K562 (cell line): ENCODE measurements at regions not wholly inside any gene's neighbourhood (a gene's known extent, or its start where the extent isn't known, plus 50 kb on each side); places are given as distances from the start of the nearest gene placed in this dataset.

ENCODE experiments used
- CAMTA2 ChIP-seq: fragments of 250-450 bp; sonication (Bioruptor Pico); conservative IDR thresholded peaks from 2 replicates; pipeline ENCODE4 v1.5.1; 2022
- E2F5 ChIP-seq: sonication (generic); formaldehyde crosslinking; IDR thresholded peaks from 2 replicates; pipeline ENCODE4 v1.8.0; 2022; ENCODE audit warnings: mild to moderate bottlenecking, missing genetic modification reagents
- FUS ChIP-seq: fragments of 200-400 bp; formaldehyde crosslinking; optimal IDR thresholded peaks from 2 replicates; pipeline ENCODE3; 2017; ENCODE audit warnings: low read depth, low read length
- GTF2A2 ChIP-seq: IDR thresholded peaks from 2 replicates; pipeline ENCODE4 v1.6.1; 2016; ENCODE audit warnings: mild to moderate bottlenecking, missing genetic modification characterization, missing compliant biosample characterization
- HDAC1 ChIP-seq, 2 experiments: fragments of 450-650 bp; IDR thresholded peaks; 2 replicates each; pipeline ENCODE4 v1.6.1; 2016 to 2017; ENCODE audit warnings: inconsistent platforms in 1 of 2, mild to moderate bottlenecking in 1 of 2, moderate library complexity in 1 of 2
- HNRNPK ChIP-seq: fragments of 200-400 bp; formaldehyde crosslinking; IDR thresholded peaks from one replicate; pipeline ENCODE4 v1.6.1; 2018; ENCODE audit warnings: mild to moderate bottlenecking, low read depth, low read length; ENCODE audit not compliant: poor library complexity, severe bottlenecking
- MCM3 ChIP-seq: fragments of 450-650 bp; IDR thresholded peaks from 2 replicates; pipeline ENCODE4 v1.6.1; 2016
- MGA ChIP-seq: fragments of 450-650 bp; IDR thresholded peaks from 2 replicates; pipeline ENCODE4 v1.6.1; 2016; ENCODE audit warnings: mild to moderate bottlenecking, moderate library complexity
- NELFE ChIP-seq: IDR thresholded peaks from 2 replicates; pipeline ENCODE4 v1.6.1; 2011; ENCODE audit warnings: mild to moderate bottlenecking; ENCODE audit not compliant: insufficient read depth, insufficient read length
- NKRF ChIP-seq: fragments of 450-650 bp; IDR thresholded peaks from 2 replicates; pipeline ENCODE4 v1.6.1; 2016; ENCODE audit warnings: borderline replicate concordance
- RHOXF2B ChIP-seq: fragments of 250-450 bp; sonication (Bioruptor Pico); conservative IDR thresholded peaks from 2 replicates; pipeline ENCODE4 v1.5.1; 2021
- SMARCA5 ChIP-seq: fragments of 450-650 bp; IDR thresholded peaks from 2 replicates; pipeline ENCODE4 v1.6.1; 2016
- STAT5B ChIP-seq: fragments of 250-450 bp; sonication (Bioruptor Pico); IDR thresholded peaks from 2 replicates; pipeline ENCODE4 v1.8.0; 2021; ENCODE audit warnings: mild to moderate bottlenecking, inconsistent platforms
- ZNF174 ChIP-seq: fragments of 250-450 bp; sonication (Bioruptor Pico); IDR thresholded peaks from 2 replicates; pipeline ENCODE4 v1.4.0; 2020; ENCODE audit warnings: mild to moderate bottlenecking

- no peak for TF ChIP-seq MGA
- no peak for TF ChIP-seq HNRNPK
- TF ChIP-seq RHOXF2B (CRISPR knock-in tag), result no peak
- no peak for TF ChIP-seq CAMTA2 (CRISPR knock-in tag)
- TF ChIP-seq STAT5B (CRISPR knock-in tag), result no peak
- TF ChIP-seq MCM3, result no peak
- TF ChIP-seq GTF2A2 (tag), result no peak
- TF ChIP-seq ZNF174 (CRISPR knock-in tag), result no peak
- no peak for TF ChIP-seq NELFE
- TF ChIP-seq HDAC1 (IDR thresholded peaks at IDR 0.05), result peak in 1 of 2 experiments; percentile 91; a peak in 2 of 4 replicates
- no peak for TF ChIP-seq SMARCA5
- TF ChIP-seq NKRF, result no peak
- no peak for TF ChIP-seq FUS
- no peak for TF ChIP-seq E2F5 (CRISPR knock-in tag)
These were observed 360.0 kb upstream of the PROK2 start (continued) for GRCh38 chr3:72144773-72145505.
